ENCODE measurements at regions not wholly inside any gene's neighbourhood (a gene's known extent, or its start where the extent isn't known, plus 50 kb on each side); places are given as distances from the start of the nearest gene placed in this dataset.
"Not testable (repeated sequence)": the region's sequence is repeated elsewhere in the genome, so short reads cannot be mapped to it uniquely, and the experiment has no call there.

- TF ChIP-seq CTCF (conservative IDR thresholded peaks at IDR 0.05; ENCODE audit: low read depth, low read length); EZH2 (IDR thresholded peaks at IDR 0.05; ENCODE audit: low read length, unreplicated experiment); EZH2phosphoT487 (IDR thresholded peaks at IDR 0.05; ENCODE audit: borderline replicate concordance, low read length): not testable (repeated sequence)
Measured at GRCh38 chr1:5602718-5603117, 389.5 kb downstream of the NPHP4 start.
